H9 (cell line): ENCODE measurements at regions not wholly inside any gene's neighbourhood (a gene's known extent, or its start where the extent isn't known, plus 50 kb on each side); places are given as distances from the start of the nearest gene placed in this dataset.
"Not testable (repeated sequence)": the region's sequence is repeated elsewhere in the genome, so short reads cannot be mapped to it uniquely, and the experiment has no call there.

ENCODE experiments used
- DNase-seq: peaks from one replicate; pipeline ENCODE4 v3.0.0-alpha.2; 2017
- H2AFZ ChIP-seq: one replicate; pipeline ENCODE4 v1.6.1; 2013; ENCODE audit warnings: mild to moderate bottlenecking, low read length, control low read depth, moderate library complexity
- H2AK5ac ChIP-seq: 2 replicates; pipeline ENCODE4 v1.6.1; 2013; ENCODE audit warnings: low read length, control low read depth, mixed read lengths; ENCODE audit not compliant: insufficient read length
- H2BK120ac ChIP-seq: one replicate; pipeline ENCODE4 v1.6.1; 2013; ENCODE audit warnings: low read depth, mild to moderate bottlenecking, low read length, control low read depth, inconsistent platforms; ENCODE audit not compliant: poor library complexity, severe bottlenecking
- H2BK12ac ChIP-seq: 2 replicates; pipeline ENCODE4 v1.6.1; 2013; ENCODE audit warnings: low read length, control low read depth, mixed read lengths, low read depth; ENCODE audit not compliant: insufficient read length
- H2BK15ac ChIP-seq: 2 replicates; pipeline ENCODE4 v1.6.1; 2013; ENCODE audit warnings: low read depth, low read length, control low read depth
- H2BK20ac ChIP-seq: one replicate; pipeline ENCODE4 v1.6.1; 2013; ENCODE audit warnings: low read depth, mild to moderate bottlenecking, low read length, control low read depth, inconsistent platforms; ENCODE audit not compliant: poor library complexity, severe bottlenecking
- H2BK5ac ChIP-seq: 2 replicates; pipeline ENCODE4 v1.6.1; 2013; ENCODE audit warnings: low read length, control low read depth, mixed read lengths; ENCODE audit not compliant: insufficient read length
- H3K14ac ChIP-seq: 2 replicates; pipeline ENCODE4 v1.6.1; 2013; ENCODE audit warnings: low read length, control low read depth; ENCODE audit not compliant: insufficient read depth
- H3K18ac ChIP-seq: 2 replicates; pipeline ENCODE4 v1.6.1; 2013; ENCODE audit warnings: low read depth, mild to moderate bottlenecking, mixed read lengths, low read length, control low read depth; ENCODE audit not compliant: insufficient read length
- H3K23ac ChIP-seq: 2 replicates; pipeline ENCODE4 v1.6.1; 2013; ENCODE audit warnings: low read length, control low read depth, mixed read lengths, low read depth; ENCODE audit not compliant: insufficient read length
- H3K23me2 ChIP-seq: 2 replicates; pipeline ENCODE4 v1.6.1; 2013; ENCODE audit warnings: low read depth, mild to moderate bottlenecking, mixed read lengths, low read length, control low read depth; ENCODE audit not compliant: insufficient read length, poor library complexity, severe bottlenecking
- H3K27ac ChIP-seq: 2 replicates; pipeline ENCODE4 v1.5.1; 2013; ENCODE audit warnings: low read length, control low read depth, mixed read lengths, low read depth; ENCODE audit not compliant: insufficient read length
- H3K27me3 ChIP-seq: 2 replicates; pipeline ENCODE4 v1.6.1; 2013; ENCODE audit warnings: low read length, control low read depth, inconsistent platforms; ENCODE audit not compliant: insufficient read depth
- H3K4ac ChIP-seq: 2 replicates; pipeline ENCODE4 v1.6.1; 2013; ENCODE audit warnings: low read depth, mild to moderate bottlenecking, control low read depth, inconsistent platforms, low read length, moderate library complexity
- H3K4me1 ChIP-seq: 2 replicates; pipeline ENCODE4 v1.6.1; 2013; ENCODE audit warnings: low read length, control low read depth, inconsistent platforms; ENCODE audit not compliant: insufficient read depth
- H3K4me2 ChIP-seq: 2 replicates; pipeline ENCODE4 v1.6.1; 2013; ENCODE audit warnings: low read length, control low read depth, mixed read lengths; ENCODE audit not compliant: insufficient read length, insufficient read depth
- H3K56ac ChIP-seq: 2 replicates; pipeline ENCODE4 v1.6.1; 2013; ENCODE audit warnings: low read depth, mild to moderate bottlenecking, mixed read lengths, low read length, control low read depth; ENCODE audit not compliant: insufficient read length
- H3K79me1 ChIP-seq: 2 replicates; pipeline ENCODE4 v1.6.1; 2013; ENCODE audit warnings: low read depth, mild to moderate bottlenecking, moderate library complexity, low read length, control low read depth, inconsistent platforms; ENCODE audit not compliant: insufficient read depth, poor library complexity, severe bottlenecking
- H3K79me2 ChIP-seq: 2 replicates; pipeline ENCODE4 v1.6.1; 2013; ENCODE audit warnings: low read length, control low read depth, inconsistent platforms; ENCODE audit not compliant: insufficient read depth
- H3K9ac ChIP-seq: 2 replicates; pipeline ENCODE4 v1.6.1; 2013; ENCODE audit warnings: low read length, control low read depth, mixed read lengths; ENCODE audit not compliant: insufficient read length; ENCODE audit errors: extremely low read depth
- H3K9me3 ChIP-seq: one replicate; pipeline ENCODE4 v1.6.1; 2013; ENCODE audit warnings: low read depth, low read length, inconsistent platforms; ENCODE audit not compliant: control insufficient read depth
- H3T11ph ChIP-seq: one replicate; pipeline ENCODE4 v1.6.1; 2013; ENCODE audit warnings: mild to moderate bottlenecking, low read length, control low read depth, inconsistent platforms
- H4K20me1 ChIP-seq: one replicate; pipeline ENCODE4 v1.6.1; 2013; ENCODE audit not compliant: control insufficient read depth, insufficient read length, insufficient read depth
- H4K5ac ChIP-seq: 2 replicates; pipeline ENCODE4 v1.6.1; 2013; ENCODE audit warnings: low read depth, mild to moderate bottlenecking, mixed read lengths, low read length, control low read depth; ENCODE audit not compliant: insufficient read length
- H4K8ac ChIP-seq: replicated peaks from 2 replicates; pipeline ENCODE4 v1.6.1; 2013; ENCODE audit warnings: low read length, control low read depth, mixed read lengths, low read depth; ENCODE audit not compliant: insufficient read length
- H4K91ac ChIP-seq: 2 replicates; pipeline ENCODE4 v1.6.1; 2013; ENCODE audit warnings: low read depth, mild to moderate bottlenecking, moderate library complexity, mixed read lengths, low read length, control low read depth; ENCODE audit not compliant: insufficient read length
- H3K27ac Mint-ChIP-seq, 3 experiments: 2 replicates in 2 of 3; 3 replicates in 1 of 3; pipeline ENCODE4 v1.8.0; 2020 to 2021; ENCODE audit warnings: mixed read lengths in 3 of 3, mild to moderate bottlenecking in 1 of 3, moderate library complexity in 1 of 3
- H3K27me3 Mint-ChIP-seq: 2 replicates; pipeline ENCODE4 v1.8.0; 2021; ENCODE audit warnings: low read depth, mild to moderate bottlenecking, moderate library complexity, mixed read lengths
- H3K36me3 Mint-ChIP-seq, 3 experiments: 2 replicates in 2 of 3; 3 replicates in 1 of 3; pipeline ENCODE4 v1.8.0; 2020 to 2021; ENCODE audit warnings: low read depth in 3 of 3, mixed read lengths in 3 of 3; ENCODE audit not compliant: insufficient read depth in 1 of 3
- H3K4me1 Mint-ChIP-seq, 2 experiments: 2 replicates each; pipeline ENCODE4 v1.8.0; 2020; ENCODE audit warnings: mixed read lengths in 2 of 2
- H3K4me3 Mint-ChIP-seq, 2 experiments: 2 replicates in 1 of 2; 3 replicates in 1 of 2; pipeline ENCODE4 v1.8.0; 2020 to 2021; ENCODE audit warnings: mild to moderate bottlenecking in 2 of 2, mixed read lengths in 2 of 2, moderate library complexity in 1 of 2
- H3K9me3 Mint-ChIP-seq, 2 experiments: 2 replicates in 1 of 2; 3 replicates in 1 of 2; pipeline ENCODE4 v1.8.0; 2020; ENCODE audit warnings: mild to moderate bottlenecking in 2 of 2, mixed read lengths in 2 of 2, moderate library complexity in 1 of 2
- WGBS: extraction: QIAGEN DNeasy Blood & Tissue Kit; methylation state at CpG from one replicate; pipeline ENCODE4 v1.1.7; 2013; ENCODE audit warnings: missing lambda C conversion rate, low lambda C conversion rate, mixed read lengths; ENCODE audit not compliant: insufficient read length; ENCODE audit errors: extremely low coverage; 5-methylcytosine and 5-hydroxymethylcytosine counted together

- not testable (repeated sequence) for H3K4ac ChIP-seq, H2BK20ac ChIP-seq, H3K4me2 ChIP-seq, H4K91ac ChIP-seq, H2AFZ ChIP-seq, H3K4me3 Mint-ChIP-seq, H3K56ac ChIP-seq, H3K9me3 ChIP-seq, DNase-seq, H2BK15ac ChIP-seq, H3K4me1 Mint-ChIP-seq, H2BK120ac ChIP-seq, H3K27me3 Mint-ChIP-seq, H2BK5ac ChIP-seq, H3T11ph ChIP-seq, H3K27me3 ChIP-seq, H3K27ac Mint-ChIP-seq, H4K5ac ChIP-seq, H4K8ac ChIP-seq, H3K4me1 ChIP-seq, H3K23ac ChIP-seq, H3K23me2 ChIP-seq, H3K79me2 ChIP-seq, H3K14ac ChIP-seq, H2BK12ac ChIP-seq, H3K27ac ChIP-seq, H3K9ac ChIP-seq, H3K18ac ChIP-seq, H4K20me1 ChIP-seq, H2AK5ac ChIP-seq, H3K79me1 ChIP-seq
- H3K36me3 Mint-ChIP-seq = peaks cover 23 to 42% (median 37%) of the 10 kb centered on the region in 3 experiments
- WGBS = no CpG with 5 or more reads among the region's 2 CpGs
- H3K9me3 Mint-ChIP-seq = peaks cover 45 to 49% of the 10 kb centered on the region in 2 experiments
Observed at GRCh38 chr5:120953445-120953844, 489.3 kb downstream of the PRR16 start.
